ENCODE measurements at regions not wholly inside any gene's neighbourhood (a gene's known extent, or its start where the extent isn't known, plus 50 kb on each side); places are given as distances from the start of the nearest gene placed in this dataset.

DNA sequence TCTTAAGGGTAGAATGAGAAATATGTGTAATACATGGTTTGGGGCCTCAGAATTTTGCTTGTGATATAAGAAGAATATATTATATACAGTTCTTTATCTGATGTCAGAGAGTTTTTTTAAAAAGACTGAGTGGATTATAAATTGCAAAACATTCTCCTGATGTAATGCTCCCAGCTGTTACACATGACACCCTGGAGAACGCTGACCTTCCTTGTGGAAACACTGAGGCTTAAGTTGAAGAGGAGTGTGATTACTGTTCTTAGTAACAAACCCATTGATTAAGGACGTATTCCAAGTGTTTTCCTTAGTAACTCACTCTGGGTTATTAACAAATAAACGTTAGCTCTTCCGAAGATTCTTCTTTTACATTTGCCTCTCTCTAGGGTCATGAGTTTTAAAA is 1069.3 kb upstream of the CNTNAP5 start:
- TF ChIP-seq CTCF (IDR thresholded peaks at IDR 0.05) (no peak), POLR2A (IDR thresholded peaks at IDR 0.05) (no peak), POLR2AphosphoS5 (IDR thresholded peaks at IDR 0.05) (no peak), EP300 (IDR thresholded peaks at IDR 0.05) (no peak)

All from gastroesophageal sphincter (tissue), 3 donors.